B cell (primary cell): ENCODE measurements at regions not wholly inside any gene's neighbourhood (a gene's known extent, or its start where the extent isn't known, plus 50 kb on each side); places are given as distances from the start of the nearest gene placed in this dataset.

Source experiments
- ATAC-seq: fragments of 200-7000 bp; cut with Tn5 transposase; one replicate; pipeline ENCODE4 v1.10.0; 2021; ENCODE audit warnings: low read depth, mild to moderate bottlenecking, moderate number of reproducible peaks, moderate library complexity
- CTCF ChIA-PET: fragments of 350-600 bp; sonication (Branson Sonifier 250); formaldehyde crosslinking; loops from one replicate; lab custom pipeline; 2021; ENCODE audit warnings: antibody characterized with exemption, inconsistent platforms; lab: Charles Lee
- POLR2A ChIA-PET: fragments of 350-600 bp; sonication (Branson Sonifier 250); formaldehyde crosslinking; loops from one replicate; lab custom pipeline; 2021; ENCODE audit warnings: antibody characterized with exemption; lab: Charles Lee
- DNase-seq: peaks from one replicate; pipeline ENCODE4 v3.0.0; 2013
- H2AFZ ChIP-seq: 2 replicates; pipeline ENCODE4 v1.6.1; 2012; ENCODE audit warnings: mild to moderate bottlenecking, low read depth, low read length; ENCODE audit not compliant: insufficient read depth, poor library complexity, severe bottlenecking
- H3K27ac ChIP-seq, 2 donors: 1 replicate in 1 of 2; 2 replicates in 1 of 2; pipeline ENCODE4 v1.5.1; 2012 to 2013; ENCODE audit warnings: low read length in 2 of 2, mild to moderate bottlenecking in 2 of 2, moderate library complexity in 1 of 2
- H3K27me3 ChIP-seq, 4 experiments: fragments of 200-600 bp in 1 of 4; sonication (generic) in 1 of 4; replicated peaks in 1 of 4; 1 replicate in 2 of 4; 2 replicates in 2 of 4; pipeline versions ENCODE4 v1.6.1 to v1.7.0; 2013 to 2016; ENCODE audit warnings: low read length in 3 of 4, mild to moderate bottlenecking in 2 of 4, mixed read lengths in 1 of 4, moderate library complexity in 1 of 4; ENCODE audit not compliant: insufficient read depth in 4 of 4, control insufficient read depth in 3 of 4; ENCODE audit errors: control extremely low read depth in 1 of 4
- H3K36me3 ChIP-seq, 2 experiments: replicated peaks in 1 of 2; 1 replicate in 1 of 2; 2 replicates in 1 of 2; pipeline versions ENCODE4 v1.6.1 to v1.7.1; 2013; ENCODE audit warnings: low read length in 1 of 2; ENCODE audit not compliant: insufficient read depth in 2 of 2, control insufficient read depth in 1 of 2; ENCODE audit errors: control extremely low read depth in 1 of 2, extremely low read depth in 1 of 2
- H3K4me1 ChIP-seq, 2 donors: fragments of 200-600 bp in 1 of 2; sonication (generic) in 1 of 2; 1 replicate in 1 of 2; 2 replicates in 1 of 2; pipeline versions ENCODE4 v1.5.1 to v1.6.1; 2013 to 2017; ENCODE audit warnings: low read length in 2 of 2; ENCODE audit not compliant: control insufficient read depth in 2 of 2, insufficient read depth in 2 of 2
- H3K4me2 ChIP-seq: replicated peaks from 2 replicates; pipeline ENCODE3; 2012; ENCODE audit warnings: mild to moderate bottlenecking, low read depth, low read length; ENCODE audit not compliant: poor library complexity, severe bottlenecking
- H3K4me3 ChIP-seq, 5 experiments: fragments of 200-600 bp in 1 of 5; sonication (generic) in 1 of 5; 1 replicate in 3 of 5; 2 replicates in 2 of 5; pipeline versions ENCODE4 v1.5.1 to v1.7.0; 2011 to 2016; ENCODE audit warnings: low read length in 4 of 5, mild to moderate bottlenecking in 4 of 5, low read depth in 2 of 5, control low read depth in 1 of 5, moderate library complexity in 1 of 5; ENCODE audit not compliant: insufficient read depth in 1 of 5; ENCODE audit errors: control extremely low read depth in 1 of 5, extremely low read depth in 1 of 5
- H3K79me2 ChIP-seq: fragments of 200-600 bp; sonication (generic); one replicate; pipeline ENCODE4 v1.6.0; 2016; ENCODE audit warnings: low read length; ENCODE audit not compliant: control insufficient read depth, insufficient read depth
- H3K9ac ChIP-seq: fragments of 200-600 bp; sonication (generic); 2 replicates; pipeline ENCODE4 v1.6.1; 2017; ENCODE audit warnings: mild to moderate bottlenecking, low read length, moderate library complexity
- H3K9me3 ChIP-seq, 3 donors: one replicate each; pipeline versions ENCODE4 v1.6.1 to v1.7.1; 2013; ENCODE audit warnings: low read length in 2 of 3; ENCODE audit not compliant: control insufficient read depth in 2 of 3, insufficient read depth in 1 of 3; ENCODE audit errors: control extremely low read depth in 1 of 3
- H4K20me1 ChIP-seq: 2 replicates; pipeline ENCODE4 v1.6.0; 2012; ENCODE audit warnings: mild to moderate bottlenecking, low read length; ENCODE audit not compliant: insufficient read depth, control insufficient read depth, poor library complexity, severe bottlenecking
- H3K27ac Mint-ChIP-seq: one replicate; pipeline ENCODE4 v1.8.0; 2021; ENCODE audit warnings: mixed read lengths
- H3K27me3 Mint-ChIP-seq: one replicate; pipeline ENCODE4 v1.8.0; 2021; ENCODE audit warnings: mixed read lengths
- H3K4me1 Mint-ChIP-seq: one replicate; pipeline ENCODE4 v1.8.0; 2021; ENCODE audit warnings: mixed read lengths
- H3K4me3 Mint-ChIP-seq: one replicate; pipeline ENCODE4 v1.8.0; 2021; ENCODE audit warnings: mixed read lengths
- H3K9me3 Mint-ChIP-seq: one replicate; pipeline ENCODE4 v1.8.0; 2022; ENCODE audit warnings: mixed read lengths; ENCODE audit not compliant: insufficient read depth
- CTCF ChIP-seq: fragments of 200-600 bp; IDR thresholded peaks from one replicate; pipeline ENCODE4 v1.8.0; 2022; ENCODE audit warnings: antibody characterized with exemption, mild to moderate bottlenecking
- EZH2 ChIP-seq: IDR thresholded peaks from 2 replicates; pipeline ENCODE4 v1.6.1; 2012; ENCODE audit warnings: borderline replicate concordance, low read depth, mild to moderate bottlenecking, moderate library complexity, low read length; ENCODE audit not compliant: insufficient read depth, poor library complexity, severe bottlenecking
- WGBS: methylation state at CpG from one replicate; pipeline ENCODE4 v1.1.5; 2013; ENCODE audit warnings: missing lambda C conversion rate; ENCODE audit not compliant: insufficient coverage; 5-methylcytosine and 5-hydroxymethylcytosine counted together
- intact Hi-C: fragments of 100-400 bp; cut with micrococcal nuclease; formaldehyde crosslinking; loops from one replicate; pipeline ENCODE4 v1.10.0; 2022

GRCh38 chr2:136219963-136220362 lies 102.0 kb upstream of the CXCR4 start:
- ChIA-PET CTCF (interaction anchor here (0.9 to 9.0 kb wide), 3 partner anchors 20 to 165 kb away, joined by 3 to 97 read pairs (median 4); no protein-coding TSS in a partner anchor), POLR2A (interaction anchor here (0.9 to 8.2 kb wide), 3 partner anchors 12 to 87 kb away, joined by 6 to 39 read pairs (median 29); no protein-coding TSS in a partner anchor)
- TF ChIP-seq CTCF = no peak
- no peak for TF ChIP-seq EZH2

GRCh38 chr2:136219341-136219740 lies 101.4 kb upstream of the CXCR4 start:
- no peak for ATAC-seq
- Mint-ChIP-seq H3K4me3 (peak overlapping the region; percentile 29), H3K27ac (peak overlapping the region; percentile 66), H3K27me3 (no peaks in the 10 kb centered on the region), H3K9me3 (no peaks in the 10 kb centered on the region), H3K4me1 (peaks cover 88% of the 10 kb centered on the region)
- TF ChIP-seq EZH2 (no peak), CTCF (no peak)
- intact Hi-C loops = no loop called here
- Histone ChIP-seq H3K27me3 (no peaks in the 10 kb centered on the region), H3K9me3 (no peaks in the 10 kb centered on the region), H3K4me2 (no peak overlapping the region), H3K27ac (no peak overlapping the region), H4K20me1 (no peaks in the 10 kb centered on the region), H3K9ac (no peak overlapping the region), H2AFZ (no peak overlapping the region), H3K36me3 (no peaks in the 10 kb centered on the region), H3K4me1 (peaks cover 54 to 72% of the 10 kb centered on the region in 2 donors), H3K79me2 (no peaks in the 10 kb centered on the region), H3K4me3 (no peak overlapping the region)
- DNase-seq = no peak
- WGBS = 86% methylated on average over 4 of the region's 6 CpGs
- ChIA-PET CTCF (interaction anchor here (0.9 to 9.0 kb wide), 3 partner anchors 20 to 165 kb away, joined by 3 to 97 read pairs (median 4); no protein-coding TSS in a partner anchor), POLR2A (interaction anchor here (0.7 to 8.2 kb wide), 3 partner anchors 11 to 83 kb away, joined by 3 to 39 read pairs (median 29); no protein-coding TSS in a partner anchor)

More at GRCh38 chr2:136219963-136220362, 102.0 kb upstream of the CXCR4 start:
- H3K36me3 ChIP-seq = no peaks in the 10 kb centered on the region
- no peaks in the 10 kb centered on the region for H3K9me3 ChIP-seq
- peaks cover 56 to 72% of the 10 kb centered on the region in 2 donors for H3K4me1 ChIP-seq
- peak overlapping the region; percentile 29 for H3K4me3 Mint-ChIP-seq
- WGBS = no CpG with 5 or more reads among the region's 4 CpGs
- H2AFZ ChIP-seq = no peak overlapping the region
- ATAC-seq (no peak), DNase-seq (no peak)
- intact Hi-C loops = no loop called here
- no peak overlapping the region for H3K9ac ChIP-seq
- H4K20me1 ChIP-seq = no peaks in the 10 kb centered on the region
- peak overlapping the region; percentile 1 for H3K4me2 ChIP-seq
- H3K27me3 Mint-ChIP-seq = no peaks in the 10 kb centered on the region
- H3K4me3 ChIP-seq = no peak overlapping the region
- no peaks in the 10 kb centered on the region for H3K79me2 ChIP-seq
- peak overlapping the region; percentile 66 for H3K27ac Mint-ChIP-seq
- H3K27me3 ChIP-seq = no peaks in the 10 kb centered on the region
- peaks cover 86% of the 10 kb centered on the region for H3K4me1 Mint-ChIP-seq
- H3K9me3 Mint-ChIP-seq = no peaks in the 10 kb centered on the region
- no peak overlapping the region for H3K27ac ChIP-seq
